GM20431 (cell line): ENCODE measurements at regions not wholly inside any gene's neighbourhood (a gene's known extent, or its start where the extent isn't known, plus 50 kb on each side); places are given as distances from the start of the nearest gene placed in this dataset.

Source experiments
- in situ Hi-C: fragments of 300-500 bp; cut with MseI, MboI; formaldehyde crosslinking; loops from one replicate; pipeline ENCODE4 v1.15.0; 2020; ENCODE audit warnings: low sequenced_read_pairs; ENCODE audit not compliant: unreplicated experiment

DNA sequence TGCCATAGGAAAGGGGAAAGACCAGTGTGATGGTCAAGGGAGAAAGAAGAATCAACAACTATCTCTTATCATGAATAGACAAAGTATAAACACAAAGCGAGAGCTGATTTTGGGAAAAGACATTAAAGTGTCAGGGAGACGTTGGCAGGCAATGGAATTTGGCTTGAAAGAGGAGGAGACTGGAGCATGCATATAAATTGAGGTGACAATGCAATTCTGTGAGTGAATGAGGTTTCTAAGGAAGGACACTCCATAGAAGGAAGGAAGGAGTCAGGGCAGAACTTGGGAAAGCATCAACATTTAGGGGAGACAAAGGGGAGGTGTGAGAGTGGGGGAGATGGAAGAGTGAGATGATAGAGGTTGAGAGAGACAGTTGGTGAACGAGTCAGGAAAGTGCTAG lies 543.0 kb upstream of the TBL1XR1 start:
- in situ Hi-C loops = no loop called here

DNA sequence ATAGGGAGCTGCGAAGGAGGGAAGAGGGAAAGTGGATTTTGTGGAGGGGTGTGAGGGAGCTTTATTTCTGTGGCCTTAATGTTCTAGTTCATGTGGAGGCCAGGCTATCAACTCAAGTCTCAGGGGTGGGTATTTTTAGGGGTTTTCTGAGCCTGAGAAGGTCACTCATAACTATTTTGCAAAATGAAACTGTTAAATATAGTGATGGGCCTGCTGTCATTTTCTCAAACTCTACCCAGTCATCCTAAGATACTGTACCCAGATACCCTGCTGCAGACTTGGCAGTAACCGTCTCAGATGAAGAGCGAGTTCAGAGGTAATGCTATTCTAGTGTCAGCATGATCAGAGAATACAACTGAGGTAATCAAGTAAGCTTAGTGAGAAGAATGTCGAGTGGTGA lies 545.0 kb upstream of the TBL1XR1 start:
- in situ Hi-C loops = no loop called here

DNA sequence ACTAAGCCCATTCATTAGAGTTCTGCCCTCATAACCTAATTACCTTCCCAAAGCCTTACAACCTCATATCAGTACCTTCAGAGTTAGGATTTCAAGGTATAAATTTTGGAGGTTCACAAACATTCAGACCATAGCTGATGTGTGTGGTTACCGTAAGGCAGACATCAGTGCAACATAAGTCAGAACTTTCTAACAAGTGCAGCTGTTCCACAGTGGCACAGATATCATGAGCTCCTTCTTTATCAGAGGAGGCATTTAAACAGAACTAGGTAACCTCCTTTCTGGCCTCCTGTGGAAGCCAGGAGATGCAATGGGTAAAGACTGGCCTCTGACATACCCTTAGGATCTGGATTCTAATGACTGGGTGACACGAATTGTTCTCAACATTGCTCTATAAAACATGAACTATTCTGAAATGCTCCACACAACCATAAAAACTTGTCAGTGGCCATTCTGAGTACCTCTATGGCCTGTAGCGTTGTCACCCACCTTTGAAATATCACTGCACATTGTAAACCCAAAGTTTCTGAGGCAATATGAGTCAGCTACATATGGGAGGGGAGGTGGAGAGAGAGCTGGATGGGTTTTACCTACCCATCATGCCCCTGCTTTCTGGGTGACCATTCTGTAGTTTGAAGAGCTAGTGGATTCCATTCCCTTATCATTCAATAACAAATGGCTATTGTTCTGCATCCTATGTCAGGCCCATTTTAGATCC lies 546.0 kb upstream of the TBL1XR1 start:
- in situ Hi-C loops = no loop called here

DNA sequence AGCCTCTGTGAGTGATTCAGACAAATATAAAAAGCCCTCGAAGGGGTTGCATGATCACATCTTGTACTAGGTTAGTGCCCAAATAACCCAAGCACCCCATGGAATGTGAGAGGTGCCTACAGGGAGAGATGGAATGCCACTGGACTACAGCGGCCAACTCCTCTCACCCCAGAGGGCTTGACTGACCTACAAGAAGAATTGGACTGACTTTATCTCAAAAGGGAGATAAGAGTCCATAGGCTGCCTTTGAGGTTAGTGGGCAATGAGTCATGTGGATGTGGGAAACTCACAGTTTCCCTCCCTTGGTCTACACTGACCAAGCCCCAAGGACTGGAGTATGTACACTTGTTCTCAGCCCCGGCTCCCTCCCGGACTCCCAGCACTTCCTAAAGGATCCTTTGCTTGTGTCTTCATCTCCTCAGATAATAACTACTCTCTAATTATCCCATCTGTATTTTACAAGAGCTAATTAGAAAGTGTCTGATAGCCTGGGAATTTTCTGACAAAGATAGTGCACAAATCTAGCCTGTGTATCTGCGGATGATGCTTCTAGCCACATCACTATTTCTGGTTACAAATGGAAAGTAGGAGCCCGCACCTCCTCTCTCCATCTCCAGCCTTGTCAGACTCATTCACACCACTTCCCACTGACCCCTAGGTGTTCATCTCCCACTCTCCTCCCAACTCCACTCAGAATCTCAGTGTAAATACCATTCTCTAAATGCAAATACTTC lies 547.8 kb upstream of the TBL1XR1 start:
- in situ Hi-C loops = no loop called here

DNA sequence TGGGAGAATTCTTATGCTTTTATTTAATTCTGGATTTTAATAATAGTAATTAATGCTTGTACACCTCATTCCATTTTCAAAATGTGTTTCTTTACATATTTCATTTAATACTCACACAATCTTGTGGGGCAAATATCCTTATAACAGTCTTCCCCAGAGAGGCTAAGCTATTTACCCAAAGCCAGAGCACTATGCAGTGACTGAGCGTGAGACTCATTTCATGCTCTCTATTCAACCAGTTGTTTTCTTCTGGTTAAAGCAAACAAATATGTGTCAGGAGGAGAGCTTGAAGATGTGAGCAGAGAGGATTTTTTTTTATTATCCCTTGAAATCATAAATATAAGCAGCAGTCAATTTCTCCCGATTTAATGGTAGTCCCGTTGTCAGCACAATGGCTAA lies 548.3 kb upstream of the TBL1XR1 start:
- in situ Hi-C loops = no loop called here

DNA sequence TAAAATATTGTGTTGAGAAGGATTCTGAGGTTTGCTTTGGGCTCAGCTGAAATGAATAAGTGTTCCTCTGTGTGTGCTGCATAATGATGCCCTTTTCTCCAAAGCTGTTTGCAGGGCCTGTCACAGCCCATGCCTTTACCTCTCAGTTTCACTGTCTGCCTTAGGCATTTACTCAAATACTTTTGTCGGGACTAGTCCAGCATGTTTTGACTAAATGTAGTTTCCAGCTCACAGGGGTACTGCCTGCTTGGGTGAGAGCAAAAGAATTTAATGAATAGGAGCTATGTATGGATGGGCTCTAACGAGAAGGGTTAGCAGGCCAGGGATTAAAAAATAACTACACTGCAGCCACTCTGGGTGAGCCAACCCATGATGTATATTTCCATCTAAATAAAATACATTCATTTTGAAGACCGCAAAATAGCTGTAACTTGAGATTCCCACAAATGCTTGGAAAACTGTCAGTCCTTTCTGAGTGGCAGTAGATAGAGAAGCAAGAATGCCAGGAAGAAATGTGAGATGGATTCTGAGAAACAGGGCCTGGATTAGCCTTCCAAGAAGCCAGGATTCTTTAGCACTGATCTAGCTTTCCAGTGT lies 549.2 kb upstream of the TBL1XR1 start:
- in situ Hi-C loops = no loop called here

DNA sequence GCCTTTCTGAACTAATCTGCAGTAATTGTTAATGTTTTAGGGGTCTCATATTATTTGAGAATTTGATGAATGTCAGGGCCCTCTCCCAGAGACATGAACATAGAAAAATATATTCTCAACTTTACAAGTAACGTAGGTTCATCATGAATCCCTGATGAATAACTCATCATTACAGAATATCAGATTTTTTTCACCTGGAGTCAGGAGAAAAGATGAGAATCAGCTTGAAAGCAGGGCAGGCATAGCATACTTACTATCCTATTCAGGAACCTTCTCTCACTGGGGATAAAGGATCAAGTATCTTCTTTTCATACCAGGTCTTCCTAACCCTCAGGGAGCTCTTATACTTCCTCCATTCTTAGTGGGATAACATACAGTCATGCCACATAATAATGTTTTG lies 552.6 kb upstream of the TBL1XR1 start:
- in situ Hi-C loops = no loop called here

DNA sequence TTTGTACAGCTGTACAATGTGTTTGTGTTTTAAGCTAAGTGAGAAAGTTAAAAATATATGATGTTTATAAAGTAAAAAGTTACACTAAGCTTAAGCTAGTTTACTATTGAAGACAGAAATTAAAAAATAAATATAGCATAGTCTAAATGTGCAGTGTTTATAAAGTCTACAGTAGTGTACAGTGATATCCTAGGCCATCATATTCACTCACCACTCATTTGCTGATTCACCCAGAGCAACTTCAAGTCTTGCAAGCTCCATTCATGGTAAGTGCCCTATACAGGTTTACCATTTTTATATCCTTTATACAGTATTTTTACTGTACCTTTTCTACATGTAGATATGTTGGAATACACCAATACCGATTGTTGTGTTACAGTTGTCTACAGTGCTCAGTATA lies 553.2 kb upstream of the TBL1XR1 start:
- in situ Hi-C loops = no loop called here

DNA sequence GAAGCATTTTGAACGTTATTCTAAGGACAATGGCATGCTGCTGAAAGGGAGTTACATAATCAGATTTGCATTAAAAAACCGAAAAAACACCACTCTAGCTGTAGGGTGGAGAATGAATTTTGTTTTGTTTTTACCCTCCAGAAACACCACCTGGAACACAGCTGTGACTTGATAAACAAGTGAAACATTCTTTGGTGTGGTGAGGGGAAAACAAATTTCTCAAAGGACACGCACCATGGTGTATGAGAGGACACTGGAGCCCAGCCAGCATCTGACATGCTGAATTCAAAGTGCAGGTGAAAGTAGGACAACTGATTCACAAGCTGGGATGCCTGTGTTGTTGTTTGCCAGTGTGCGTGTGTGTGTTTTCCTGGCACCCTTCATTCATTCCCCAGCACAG lies 554.5 kb upstream of the TBL1XR1 start:
- in situ Hi-C loops = no loop called here

DNA sequence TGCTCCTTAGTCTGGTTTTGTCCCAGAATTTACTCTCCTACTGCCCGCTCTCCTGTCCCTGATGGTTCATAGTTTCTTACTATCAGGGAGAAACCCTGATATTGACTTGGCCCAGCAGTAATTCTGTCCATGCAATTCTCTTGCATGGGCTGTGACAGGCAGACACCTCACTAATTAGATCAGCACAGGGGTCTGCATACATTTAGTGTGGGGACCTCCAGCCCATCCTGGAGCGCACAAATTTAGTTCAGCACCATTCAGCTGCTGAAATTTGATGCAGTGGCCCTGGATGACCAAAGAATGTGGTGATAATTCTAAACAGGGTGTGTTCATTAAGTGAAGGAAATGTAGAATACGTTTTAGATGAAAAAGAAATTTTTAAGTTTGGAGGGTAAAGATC lies 555.5 kb upstream of the TBL1XR1 start:
- in situ Hi-C loops = no loop called here

DNA sequence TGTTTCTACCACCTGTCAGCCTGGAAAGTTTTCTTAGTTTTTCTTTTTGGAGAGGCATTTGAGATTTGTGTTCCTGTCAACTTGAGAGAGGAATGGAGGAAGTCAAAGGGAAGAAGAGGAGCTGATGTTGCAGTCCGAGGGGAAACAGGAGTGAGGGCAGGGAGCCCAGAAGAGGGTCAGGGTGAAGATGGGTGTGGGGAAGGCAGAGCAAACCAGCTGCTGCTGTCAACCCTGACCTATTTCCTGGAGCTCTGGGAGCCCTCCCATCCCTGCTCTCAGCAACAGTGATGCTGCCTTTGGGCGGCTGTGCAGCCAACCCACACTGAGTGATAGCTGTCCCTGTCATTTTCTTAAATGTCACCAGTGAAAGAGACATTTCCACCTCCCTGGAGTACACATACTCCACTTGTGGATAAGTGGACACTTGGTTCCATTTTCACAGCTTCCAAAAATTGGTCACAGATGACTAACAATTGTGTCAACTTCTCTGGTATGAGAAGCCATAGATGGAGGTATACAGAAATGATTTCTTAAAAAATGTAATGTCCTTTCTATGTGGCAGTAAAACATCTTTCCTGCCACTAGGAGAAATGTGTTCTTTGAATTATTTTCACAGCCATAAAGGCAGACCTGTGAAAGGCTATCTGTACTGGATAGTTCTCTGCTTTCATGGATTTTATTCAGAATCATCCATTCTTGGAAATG lies 556.3 kb upstream of the TBL1XR1 start:
- in situ Hi-C loops = no loop called here

DNA sequence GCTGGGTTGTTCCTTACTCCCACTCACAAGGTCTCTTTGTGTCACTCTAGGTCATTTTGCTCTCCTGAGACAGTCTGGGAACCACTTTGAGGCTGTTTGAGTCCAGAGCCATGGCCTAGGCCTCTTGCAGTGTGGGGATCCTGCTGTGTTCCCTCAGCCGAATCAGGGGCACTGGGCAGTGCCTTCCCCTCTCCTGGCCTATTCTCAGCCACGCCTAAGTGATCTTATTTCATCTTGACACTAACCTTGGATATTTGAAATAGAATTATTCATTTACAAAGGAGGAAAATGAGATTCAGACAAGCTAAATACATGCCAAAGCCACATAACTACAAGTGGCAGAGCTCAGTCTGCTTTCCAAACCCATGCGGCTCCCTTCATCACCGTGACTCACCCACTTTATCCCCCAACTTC lies 557.2 kb upstream of the TBL1XR1 start:
- in situ Hi-C loops = no loop called here

DNA sequence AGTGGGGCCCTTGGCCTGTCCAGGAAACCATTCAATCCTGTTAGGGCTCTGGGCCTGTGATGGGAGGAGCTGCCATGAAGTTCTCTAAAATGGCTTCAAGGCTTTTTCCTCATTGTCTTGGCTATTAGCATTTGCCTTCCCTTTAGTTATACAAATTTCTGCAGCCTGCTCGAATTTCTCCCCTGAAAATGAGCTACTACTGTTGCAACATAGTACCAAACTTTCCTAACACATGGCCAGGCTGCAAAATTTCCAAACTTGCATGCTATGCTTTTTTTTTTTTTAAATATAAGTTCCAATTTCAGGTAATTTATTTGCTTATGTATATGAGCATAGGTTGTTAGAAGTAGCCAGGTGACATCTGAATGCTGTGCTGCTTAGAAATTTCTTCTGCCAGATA lies 560.8 kb upstream of the TBL1XR1 start:
- in situ Hi-C loops = no loop called here

DNA sequence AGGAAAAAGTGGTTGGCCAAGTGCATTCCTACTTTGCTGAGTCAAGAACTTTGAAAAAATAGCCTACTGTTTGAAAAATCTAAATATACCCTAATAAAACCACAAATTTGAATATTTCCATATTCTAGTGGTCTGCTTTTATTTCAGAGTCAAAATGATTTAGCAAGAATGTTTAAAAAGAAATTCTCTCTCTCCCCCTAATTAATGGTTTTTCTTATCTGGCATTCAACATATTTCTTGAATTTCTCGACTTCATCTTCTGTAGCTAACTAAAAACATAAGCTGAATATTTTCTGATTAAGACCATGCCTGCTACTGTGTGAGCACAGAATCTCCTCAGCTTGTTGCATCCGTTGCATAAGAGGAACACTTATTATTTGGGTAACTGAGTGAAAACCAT lies 563.5 kb upstream of the TBL1XR1 start:
- in situ Hi-C loops = no loop called here

DNA sequence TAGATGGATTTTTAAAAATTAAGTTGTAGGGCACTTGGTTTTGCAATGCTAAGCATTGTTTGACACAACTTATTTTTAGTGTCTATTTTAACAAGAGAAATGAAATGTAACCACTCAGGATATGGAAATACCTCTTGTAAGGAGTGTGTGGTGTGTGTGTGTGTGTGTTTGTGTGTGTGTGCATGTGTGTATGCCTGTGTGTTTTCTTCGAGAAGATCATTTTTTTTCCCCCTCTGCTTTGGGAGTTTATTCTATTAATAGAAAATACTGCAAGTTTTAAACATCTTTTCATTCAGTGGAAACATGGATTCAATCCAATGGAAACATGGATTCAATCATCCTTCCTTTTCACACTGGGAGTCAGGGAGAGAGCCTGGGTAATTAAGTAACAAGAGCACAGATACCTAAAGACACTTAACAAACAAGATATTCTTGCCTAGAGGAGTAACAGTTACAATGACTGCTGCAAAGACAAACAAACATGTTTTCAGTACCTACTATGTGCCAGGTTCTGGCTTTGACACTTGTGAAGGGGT lies 567.2 kb upstream of the TBL1XR1 start:
- in situ Hi-C loops = no loop called here

DNA sequence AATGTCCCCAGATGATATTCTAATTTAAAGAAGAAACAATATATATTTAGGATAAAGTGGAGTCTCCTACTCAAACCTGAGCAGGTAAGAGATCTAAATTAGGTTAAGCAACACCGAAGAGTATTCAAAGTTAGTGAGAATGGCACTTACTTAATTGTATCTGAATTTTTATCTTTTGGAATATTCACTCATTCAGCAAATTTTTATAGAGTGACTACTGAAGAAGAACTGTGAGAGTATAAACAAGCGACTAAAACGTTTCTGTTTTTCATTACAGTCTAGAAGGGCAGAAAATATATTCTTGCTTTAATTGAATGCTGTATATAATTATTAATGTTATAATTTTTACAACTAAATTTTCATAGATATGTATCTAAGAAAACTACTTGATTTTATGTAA lies 567.7 kb upstream of the TBL1XR1 start:
- in situ Hi-C loops = no loop called here

DNA sequence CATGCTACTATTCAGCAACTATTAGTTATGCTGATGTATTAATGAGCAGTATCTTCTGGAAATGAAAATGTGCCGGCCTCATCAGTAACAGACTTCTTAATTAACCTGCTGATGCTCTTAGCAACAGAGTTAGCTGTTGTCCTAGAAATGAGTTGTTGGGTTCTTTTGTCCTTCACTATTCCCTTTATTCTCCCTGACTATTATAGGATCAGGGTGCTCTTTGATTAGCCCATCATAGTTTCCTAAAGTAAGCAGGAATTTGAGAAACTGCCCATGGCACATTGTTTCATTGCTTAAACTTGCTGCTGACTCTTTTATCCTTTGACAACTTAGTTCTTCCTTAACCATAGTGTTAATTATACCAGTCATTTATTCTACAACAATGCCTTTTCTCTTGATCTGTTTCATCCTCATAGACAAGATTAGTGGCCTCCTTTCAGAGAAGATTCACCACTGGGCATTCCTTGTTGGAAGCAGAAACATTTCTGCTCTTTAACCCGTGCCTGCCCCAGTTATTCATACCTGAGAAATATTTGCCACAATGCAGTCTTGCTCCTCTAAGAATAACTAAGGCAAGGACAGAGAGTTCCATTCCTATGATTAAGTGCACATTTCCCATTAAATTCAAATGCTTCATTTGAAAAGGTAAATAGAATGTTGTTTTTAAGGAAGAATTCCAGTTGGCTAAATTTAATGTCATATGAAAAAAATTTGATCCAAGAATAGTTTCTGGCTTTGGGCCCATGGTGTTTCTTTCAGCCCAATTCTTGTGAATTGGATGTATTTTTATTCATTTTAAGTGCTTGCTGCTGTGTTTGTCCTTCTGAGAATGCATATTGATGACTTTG lies 573.3 kb upstream of the TBL1XR1 start:
- in situ Hi-C loops = no loop called here

DNA sequence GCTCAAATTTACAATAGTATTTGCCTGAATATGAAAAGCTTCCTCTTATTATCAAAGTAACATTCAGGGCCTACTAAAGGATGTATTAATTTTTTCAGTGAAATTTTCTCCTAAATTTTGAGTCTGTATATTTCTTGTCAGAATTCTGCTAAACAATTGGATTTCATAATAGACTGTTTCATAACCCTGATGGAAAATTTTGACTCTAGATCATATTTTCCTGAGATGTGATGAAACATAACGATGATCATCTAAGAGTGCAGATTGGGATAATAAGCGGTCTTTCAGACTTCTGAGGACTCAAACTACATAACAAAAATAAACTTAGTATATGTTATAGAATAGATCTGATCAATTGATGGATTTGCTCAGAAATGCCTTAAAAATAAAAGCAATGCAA lies 574.5 kb upstream of the TBL1XR1 start:
- in situ Hi-C loops = no loop called here

DNA sequence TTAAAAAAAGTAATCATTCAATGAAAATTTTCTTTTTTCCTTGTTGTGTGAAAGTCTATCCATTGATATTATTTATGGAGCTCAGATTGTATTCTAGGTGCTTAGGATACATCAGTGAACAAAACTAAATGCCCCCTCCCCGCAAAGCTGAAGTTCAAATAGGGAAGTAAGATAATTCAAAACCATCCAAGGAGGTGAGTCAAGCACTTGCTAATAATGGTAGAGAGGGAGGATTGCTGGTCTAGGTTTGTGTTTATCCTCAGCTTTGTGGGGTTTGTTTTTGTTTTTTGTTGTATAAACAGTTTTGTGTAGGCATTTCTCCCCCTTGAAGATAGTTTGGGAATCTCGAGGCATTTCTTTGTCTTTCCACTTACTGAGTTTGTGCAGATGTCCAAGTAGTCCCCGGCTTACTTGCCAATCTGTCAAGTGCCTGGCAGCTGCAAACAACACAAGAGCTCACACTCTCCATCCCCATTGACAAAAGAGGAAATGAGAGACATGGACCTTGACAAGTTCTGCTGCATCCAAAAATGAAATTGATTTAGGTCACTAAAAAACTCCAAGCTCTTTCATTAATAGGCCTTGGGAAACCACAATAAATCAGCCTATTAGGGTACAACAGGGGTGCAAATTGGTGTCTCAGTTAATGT lies 575.8 kb upstream of the TBL1XR1 start:
- in situ Hi-C loops = no loop called here
